Thyroid gland (tissue), 4 donors: ENCODE measurements at regions not wholly inside any gene's neighbourhood (a gene's known extent, or its start where the extent isn't known, plus 50 kb on each side); places are given as distances from the start of the nearest gene placed in this dataset.

Source experiments
- DNase-seq, 2 donors: peaks; one replicate each; pipeline ENCODE4 v3.0.0-alpha.2; 2019
- H3K27ac ChIP-seq, 3 donors: fragments of 200-600 bp; sonication (generic); 1 replicate in 2 of 3; 2 replicates in 1 of 3; pipeline ENCODE4 v1.5.1; 2016 to 2019; ENCODE audit warnings: mild to moderate bottlenecking in 1 of 3, moderate library complexity in 1 of 3
- H3K27me3 ChIP-seq: fragments of 200-600 bp; sonication (generic); one replicate; pipeline ENCODE4 v1.5.1; 2019
- H3K36me3 ChIP-seq, 2 donors: fragments of 200-600 bp; sonication (generic); one replicate each; pipeline ENCODE4 v1.5.1; 2016 to 2019
- H3K4me1 ChIP-seq, 2 donors: fragments of 200-600 bp; sonication (generic); one replicate each; pipeline ENCODE4 v1.5.1; 2017 to 2019
- H3K4me3 ChIP-seq, 3 donors: fragments of 200-600 bp; sonication (generic); replicated peaks in 1 of 3; 1 replicate in 2 of 3; 2 replicates in 1 of 3; pipeline ENCODE4 v1.5.1; 2016; ENCODE audit warnings: mild to moderate bottlenecking in 1 of 3
- H3K9me3 ChIP-seq: fragments of 200-600 bp; sonication (generic); one replicate; pipeline ENCODE4 v1.5.1; 2017
- POLR2A ChIP-seq, 2 donors: fragments of 450-650 bp; IDR thresholded peaks; one replicate each; pipeline ENCODE4 v1.6.1; 2017; ENCODE audit warnings: antibody characterized with exemption in 2 of 2, mild to moderate bottlenecking in 2 of 2, moderate library complexity in 1 of 2
- WGBS, 2 donors: methylation state at CpG; one replicate each; pipeline ENCODE4 v1.1.5; 2017; 5-methylcytosine and 5-hydroxymethylcytosine counted together
- intact Hi-C: fragments of 100-400 bp; cut with DNase I; formaldehyde crosslinking; loops from one replicate; pipeline ENCODE4 v1.15.1; 2023
- TF ChIP-seq, protein P1 (sequence below), 6 experiments: fragments of 200-600 bp in 3 of 6; fragments of 450-650 bp in 3 of 6; sonication (generic) in 3 of 6; IDR thresholded peaks; one replicate each; pipeline ENCODE4 v1.5.1; 2016 to 2019; ENCODE audit warnings: antibody characterized with exemption in 6 of 6, mild to moderate bottlenecking in 2 of 6, inconsistent platforms in 1 of 6, moderate library complexity in 1 of 6

- no peaks in the 10 kb centered on the region for H3K9me3 ChIP-seq
- intact Hi-C loops, result loop anchor here (5.0 kb wide), 1 partner anchor 169 kb away; no protein-coding TSS in a partner anchor
- peaks cover 4% of the 10 kb centered on the region for H3K27me3 ChIP-seq
- H3K27ac ChIP-seq, result no peak overlapping the region
- no peak for DNase-seq
- no peaks in the 10 kb centered on the region for H3K4me1 ChIP-seq
- no peaks in the 10 kb centered on the region for H3K36me3 ChIP-seq
- H3K4me3 ChIP-seq, result no peak overlapping the region
- WGBS, 2 donors, result 94 to 96% methylated on average over 9 of the region's 9 CpGs
- TF ChIP-seq, protein P1, sequence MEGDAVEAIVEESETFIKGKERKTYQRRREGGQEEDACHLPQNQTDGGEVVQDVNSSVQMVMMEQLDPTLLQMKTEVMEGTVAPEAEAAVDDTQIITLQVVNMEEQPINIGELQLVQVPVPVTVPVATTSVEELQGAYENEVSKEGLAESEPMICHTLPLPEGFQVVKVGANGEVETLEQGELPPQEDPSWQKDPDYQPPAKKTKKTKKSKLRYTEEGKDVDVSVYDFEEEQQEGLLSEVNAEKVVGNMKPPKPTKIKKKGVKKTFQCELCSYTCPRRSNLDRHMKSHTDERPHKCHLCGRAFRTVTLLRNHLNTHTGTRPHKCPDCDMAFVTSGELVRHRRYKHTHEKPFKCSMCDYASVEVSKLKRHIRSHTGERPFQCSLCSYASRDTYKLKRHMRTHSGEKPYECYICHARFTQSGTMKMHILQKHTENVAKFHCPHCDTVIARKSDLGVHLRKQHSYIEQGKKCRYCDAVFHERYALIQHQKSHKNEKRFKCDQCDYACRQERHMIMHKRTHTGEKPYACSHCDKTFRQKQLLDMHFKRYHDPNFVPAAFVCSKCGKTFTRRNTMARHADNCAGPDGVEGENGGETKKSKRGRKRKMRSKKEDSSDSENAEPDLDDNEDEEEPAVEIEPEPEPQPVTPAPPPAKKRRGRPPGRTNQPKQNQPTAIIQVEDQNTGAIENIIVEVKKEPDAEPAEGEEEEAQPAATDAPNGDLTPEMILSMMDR (IDR thresholded peaks at IDR 0.05), result no peak
- no peak for TF ChIP-seq POLR2A (IDR thresholded peaks at IDR 0.05)
Measured at GRCh38 chr12:4107911-4108697, 165.5 kb upstream of the CCND2 start.

DNA sequence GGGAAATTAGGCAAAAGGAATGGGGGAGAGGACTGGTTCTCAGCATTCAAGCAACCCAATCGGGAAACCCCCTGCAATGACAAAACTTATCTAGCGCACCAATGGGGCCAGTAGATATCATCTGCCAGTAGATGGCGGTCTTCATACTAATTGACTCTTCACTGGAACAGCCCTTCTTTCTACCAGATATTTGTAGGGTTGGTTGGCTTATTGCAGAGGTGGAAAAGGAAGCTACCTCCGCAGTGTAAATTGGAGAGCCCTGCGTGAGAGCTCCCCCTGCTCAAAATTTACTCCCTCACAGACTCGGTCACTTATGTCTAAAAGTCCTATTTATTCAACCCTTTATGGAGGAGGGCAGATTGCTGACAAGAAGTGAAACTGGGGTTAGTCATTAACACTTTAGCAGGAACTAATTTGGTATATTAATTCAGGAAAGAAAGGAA, 166.1 kb upstream of the CCND2 start:
- H3K4me1 ChIP-seq, result no peaks in the 10 kb centered on the region
- H3K9me3 ChIP-seq, result no peaks in the 10 kb centered on the region
- intact Hi-C loops, result loop anchor here (5.0 kb wide), 1 partner anchor 170 kb away; no protein-coding TSS in a partner anchor
- H3K27me3 ChIP-seq, result peaks cover 4% of the 10 kb centered on the region
- no peak overlapping the region for H3K4me3 ChIP-seq
- DNase-seq, result peak; percentile 55 to 60
- 25 to 34% methylated on average over 6 of the region's 6 CpGs for WGBS, 2 donors
- TF ChIP-seq, protein P1 (IDR thresholded peaks at IDR 0.05), result peak in 5 of 6 experiments; percentile 39 to 64 (median 56)
- no peak for TF ChIP-seq POLR2A (IDR thresholded peaks at IDR 0.05)
- H3K27ac ChIP-seq, result no peak overlapping the region
- no peaks in the 10 kb centered on the region for H3K36me3 ChIP-seq

- no peak for DNase-seq
- no peaks in the 10 kb centered on the region for H3K4me1 ChIP-seq
- TF ChIP-seq, protein P1 (IDR thresholded peaks at IDR 0.05), result no peak
- TF ChIP-seq POLR2A (IDR thresholded peaks at IDR 0.05), result no peak
- peaks cover 4% of the 10 kb centered on the region for H3K27me3 ChIP-seq
- intact Hi-C loops, result loop anchor here (5.0 kb wide), 1 partner anchor 171 kb away; no protein-coding TSS in a partner anchor
- 72 to 79% methylated on average over 8 of the region's 8 CpGs for WGBS, 2 donors
- H3K27ac ChIP-seq, result no peak overlapping the region
- no peaks in the 10 kb centered on the region for H3K9me3 ChIP-seq
- H3K4me3 ChIP-seq, result no peak overlapping the region
- H3K36me3 ChIP-seq, result no peaks in the 10 kb centered on the region
Measured at GRCh38 chr12:4106621-4107020, 166.9 kb upstream of the CCND2 start.

GRCh38 chr12:4104722-4105244, 168.8 kb upstream of the CCND2 start:
- H3K36me3 ChIP-seq, result no peaks in the 10 kb centered on the region
- H3K4me1 ChIP-seq, result no peaks in the 10 kb centered on the region
- WGBS, 2 donors, result 88 to 91% methylated on average over 9 of the region's 9 CpGs
- intact Hi-C loops, result loop anchor here (5.0 kb wide), 1 partner anchor 173 kb away; no protein-coding TSS in a partner anchor
- no peaks in the 10 kb centered on the region for H3K27me3 ChIP-seq
- H3K27ac ChIP-seq, result no peak overlapping the region
- TF ChIP-seq POLR2A (IDR thresholded peaks at IDR 0.05), result no peak
- TF ChIP-seq, protein P1 (IDR thresholded peaks at IDR 0.05), result no peak
- H3K4me3 ChIP-seq, result no peak overlapping the region
- no peak for DNase-seq
- no peaks in the 10 kb centered on the region for H3K9me3 ChIP-seq

DNA sequence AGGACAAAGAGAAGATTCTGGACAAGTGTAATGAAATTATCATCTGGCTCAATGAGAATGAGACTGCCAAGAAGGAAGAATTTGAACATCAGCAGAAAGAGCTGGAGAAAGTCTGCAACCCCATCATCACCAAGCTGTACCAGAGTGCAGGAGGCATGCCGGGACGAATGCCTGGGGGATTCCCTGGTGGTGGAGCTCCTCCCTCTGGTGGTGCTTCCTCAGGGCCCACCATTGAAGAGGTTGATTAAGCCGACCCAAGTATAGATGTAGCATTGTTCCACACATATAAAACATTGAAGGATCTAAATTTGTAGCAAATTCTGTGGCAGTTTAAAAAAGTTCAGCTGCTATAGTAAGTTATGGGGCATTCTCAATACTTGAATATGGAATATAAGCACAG, 174.3 kb upstream of the CCND2 start:
- Histone ChIP-seq H3K27ac (no peak overlapping the region), H3K36me3 (no peaks in the 10 kb centered on the region), H3K4me3 (no peak overlapping the region), H3K9me3 (no peaks in the 10 kb centered on the region), H3K27me3 (no peaks in the 10 kb centered on the region), H3K4me1 (no peaks in the 10 kb centered on the region)
- DNase-seq, result no peak
- TF ChIP-seq, protein P1 (IDR thresholded peaks at IDR 0.05), result no peak
- no peak for TF ChIP-seq POLR2A (IDR thresholded peaks at IDR 0.05)
- intact Hi-C loops, result no loop called here
- 28 to 41% methylated on average over 3 of the region's 3 CpGs for WGBS, 2 donors
